ENCODE measurements at regions not wholly inside any gene's neighbourhood (a gene's known extent, or its start where the extent isn't known, plus 50 kb on each side); places are given as distances from the start of the nearest gene placed in this dataset.

GRCh38 chr16:47806309-47806847 is 345.2 kb downstream of the PHKB start:
- TF ChIP-seq CTCF (IDR thresholded peaks at IDR 0.05; ENCODE audit: unreplicated experiment), result no peak
- no peak overlapping the region for H3K27ac Mint-ChIP-seq (ENCODE audit: unreplicated experiment)
- no peak for DNase-seq (ENCODE audit: low spot score)
- H3K4me3 Mint-ChIP-seq (ENCODE audit: unreplicated experiment), result no peak overlapping the region
- H3K9me3 Mint-ChIP-seq (ENCODE audit: unreplicated experiment), result no peaks in the 10 kb centered on the region
- H3K36me3 Mint-ChIP-seq (ENCODE audit: low read depth, unreplicated experiment), result no peaks in the 10 kb centered on the region
- H3K4me1 Mint-ChIP-seq (ENCODE audit: unreplicated experiment), result no peaks in the 10 kb centered on the region
- peaks cover 2% of the 10 kb centered on the region for H3K27me3 Mint-ChIP-seq (ENCODE audit: unreplicated experiment)

GRCh38 chr16:47787696-47788095 is 326.6 kb downstream of the PHKB start:
- DNase-seq (ENCODE audit: low spot score), result peak; percentile 28
- TF ChIP-seq CTCF (IDR thresholded peaks at IDR 0.05; ENCODE audit: unreplicated experiment), result no peak

DNA sequence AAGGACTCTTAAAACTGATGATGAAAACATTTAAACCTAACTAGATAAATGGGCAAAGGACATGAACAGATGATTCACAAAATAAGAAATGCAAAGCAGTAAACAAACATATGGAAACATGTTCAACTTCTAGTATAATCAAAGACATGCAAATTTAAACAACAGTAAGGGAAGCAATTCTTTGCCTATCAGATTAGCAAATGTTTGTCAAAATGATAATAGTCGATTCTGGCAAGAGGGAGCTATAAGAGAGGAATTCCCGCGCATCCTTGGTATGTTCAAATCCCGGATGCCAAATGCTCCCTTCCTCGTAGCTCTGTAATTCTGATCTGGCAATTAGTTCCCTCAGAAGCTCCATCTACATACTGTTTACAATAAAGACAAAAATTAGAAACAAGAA is 320.5 kb downstream of the PHKB start:
- no peaks in the 10 kb centered on the region for H3K27me3 Mint-ChIP-seq (ENCODE audit: unreplicated experiment)
- no peak overlapping the region for H3K4me3 Mint-ChIP-seq (ENCODE audit: unreplicated experiment)
- no peak for DNase-seq (ENCODE audit: low spot score)
- H3K27ac Mint-ChIP-seq (ENCODE audit: unreplicated experiment), result no peak overlapping the region
- H3K4me1 Mint-ChIP-seq (ENCODE audit: unreplicated experiment), result peaks cover 7% of the 10 kb centered on the region
- no peaks in the 10 kb centered on the region for H3K36me3 Mint-ChIP-seq (ENCODE audit: low read depth, unreplicated experiment)
- no peak for TF ChIP-seq CTCF (IDR thresholded peaks at IDR 0.05; ENCODE audit: unreplicated experiment)
- H3K9me3 Mint-ChIP-seq (ENCODE audit: unreplicated experiment), result no peaks in the 10 kb centered on the region

More at GRCh38 chr16:47787696-47788095, 326.6 kb downstream of the PHKB start:
- Mint-ChIP-seq H3K9me3 (ENCODE audit: unreplicated experiment) (peaks cover 8% of the 10 kb centered on the region), H3K4me3 (ENCODE audit: unreplicated experiment) (no peak overlapping the region), H3K4me1 (ENCODE audit: unreplicated experiment) (no peaks in the 10 kb centered on the region), H3K27me3 (ENCODE audit: unreplicated experiment) (no peaks in the 10 kb centered on the region), H3K36me3 (ENCODE audit: low read depth, unreplicated experiment) (peaks cover 6% of the 10 kb centered on the region), H3K27ac (ENCODE audit: unreplicated experiment) (no peak overlapping the region)

DNA sequence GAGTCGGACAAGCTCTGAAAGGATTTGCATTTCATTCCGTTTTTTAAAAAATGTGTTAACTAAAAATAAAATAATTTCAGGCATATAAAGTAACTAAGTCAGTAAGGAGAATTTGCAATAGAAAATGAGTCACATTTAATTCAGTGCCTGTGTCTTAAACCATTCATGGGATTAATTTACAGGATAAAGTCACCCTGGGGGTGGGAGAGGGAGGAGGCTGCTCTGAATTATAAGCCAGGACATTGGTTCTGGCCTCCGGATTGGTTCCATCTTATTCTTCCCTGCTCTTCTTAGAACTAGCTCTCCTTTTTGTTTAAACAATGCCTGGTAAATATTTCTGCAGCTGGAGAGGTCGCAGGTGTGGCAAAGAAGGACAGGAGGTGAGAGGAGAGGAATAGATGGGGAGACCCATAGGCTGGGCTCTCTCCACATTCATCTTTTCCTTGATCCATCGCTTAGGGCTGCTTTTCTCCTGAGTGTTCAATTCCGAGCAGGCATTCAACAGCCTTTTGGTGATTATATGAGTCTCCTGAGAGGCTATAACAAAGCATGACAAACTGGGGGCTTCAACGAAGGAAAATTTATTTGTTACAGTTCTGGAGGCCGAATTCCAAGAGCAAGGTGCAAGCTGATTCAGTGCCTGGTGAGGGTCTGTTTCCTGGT is 319.2 kb downstream of the PHKB start:
- H3K4me3 Mint-ChIP-seq (ENCODE audit: unreplicated experiment), result no peak overlapping the region
- H3K4me1 Mint-ChIP-seq (ENCODE audit: unreplicated experiment), result peaks cover 7% of the 10 kb centered on the region
- no peak for DNase-seq (ENCODE audit: low spot score)
- no peaks in the 10 kb centered on the region for H3K27me3 Mint-ChIP-seq (ENCODE audit: unreplicated experiment)
- H3K9me3 Mint-ChIP-seq (ENCODE audit: unreplicated experiment), result no peaks in the 10 kb centered on the region
- no peak overlapping the region for H3K27ac Mint-ChIP-seq (ENCODE audit: unreplicated experiment)
- no peaks in the 10 kb centered on the region for H3K36me3 Mint-ChIP-seq (ENCODE audit: low read depth, unreplicated experiment)
- TF ChIP-seq CTCF (IDR thresholded peaks at IDR 0.05; ENCODE audit: unreplicated experiment), result no peak

- no peaks in the 10 kb centered on the region for H3K9me3 Mint-ChIP-seq (ENCODE audit: unreplicated experiment)
- H3K4me3 Mint-ChIP-seq (ENCODE audit: unreplicated experiment), result no peak overlapping the region
- H3K27ac Mint-ChIP-seq (ENCODE audit: unreplicated experiment), result no peak overlapping the region
- H3K36me3 Mint-ChIP-seq (ENCODE audit: low read depth, unreplicated experiment), result no peaks in the 10 kb centered on the region
- no peak for TF ChIP-seq CTCF (IDR thresholded peaks at IDR 0.05; ENCODE audit: unreplicated experiment)
- peaks cover 7% of the 10 kb centered on the region for H3K4me1 Mint-ChIP-seq (ENCODE audit: unreplicated experiment)
- no peaks in the 10 kb centered on the region for H3K27me3 Mint-ChIP-seq (ENCODE audit: unreplicated experiment)
- DNase-seq (ENCODE audit: low spot score), result no peak
These were observed 318.3 kb downstream of the PHKB start for GRCh38 chr16:47779201-47780016.
